ENCODE measurements at regions not wholly inside any gene's neighbourhood (a gene's known extent, or its start where the extent isn't known, plus 50 kb on each side); places are given as distances from the start of the nearest gene placed in this dataset.

GRCh38 chr2:42928692-42929545 is 136.5 kb upstream of the HAAO start:
- peak; percentile 25 to 34 for DNase-seq

GRCh38 chr2:42928161-42928691 is 135.8 kb upstream of the HAAO start:
- DNase-seq, result no peak

GRCh38 chr2:42927334-42928160 is 135.2 kb upstream of the HAAO start:
- DNase-seq, result no peak

- DNase-seq, result no peak
Measured at GRCh38 chr2:42926434-42927333, 134.3 kb upstream of the HAAO start.

- DNase-seq, result no peak
Measured at GRCh38 chr2:42925742-42926433, 133.5 kb upstream of the HAAO start.

GRCh38 chr2:42924418-42924886 is 132.1 kb upstream of the HAAO start:
- DNase-seq, result no peak

GRCh38 chr2:42923580-42924417 is 131.4 kb upstream of the HAAO start:
- no peak for DNase-seq

GRCh38 chr2:42922790-42923579 is 130.6 kb upstream of the HAAO start:
- no peak for DNase-seq

GRCh38 chr2:42922293-42922692 is 129.9 kb upstream of the HAAO start:
- DNase-seq, result no peak

- DNase-seq, result no peak
Measured at GRCh38 chr2:42921721-42922120, 129.3 kb upstream of the HAAO start.

GRCh38 chr2:42921147-42921520 is 128.8 kb upstream of the HAAO start:
- DNase-seq, result no peak

GRCh38 chr2:42920446-42921146 is 128.2 kb upstream of the HAAO start:
- DNase-seq, result no peak

GRCh38 chr2:42918671-42919318 is 126.4 kb upstream of the HAAO start:
- DNase-seq, result no peak

- DNase-seq, result no peak
Measured at GRCh38 chr2:42918041-42918440, 125.7 kb upstream of the HAAO start.

GRCh38 chr2:42917425-42917927 is 125.1 kb upstream of the HAAO start:
- DNase-seq, result no peak

- no peak for DNase-seq
Measured at GRCh38 chr2:42916324-42916723, 123.9 kb upstream of the HAAO start.

GRCh38 chr2:42914860-42915259 is 122.5 kb upstream of the HAAO start:
- DNase-seq, result no peak

- DNase-seq, result no peak
Measured at GRCh38 chr2:42914314-42914713, 121.9 kb upstream of the HAAO start.
